ENCODE measurements at regions not wholly inside any gene's neighbourhood (a gene's known extent, or its start where the extent isn't known, plus 50 kb on each side); places are given as distances from the start of the nearest gene placed in this dataset.
"Not testable (repeated sequence)": the region's sequence is repeated elsewhere in the genome, so short reads cannot be mapped to it uniquely, and the experiment has no call there.

DNA sequence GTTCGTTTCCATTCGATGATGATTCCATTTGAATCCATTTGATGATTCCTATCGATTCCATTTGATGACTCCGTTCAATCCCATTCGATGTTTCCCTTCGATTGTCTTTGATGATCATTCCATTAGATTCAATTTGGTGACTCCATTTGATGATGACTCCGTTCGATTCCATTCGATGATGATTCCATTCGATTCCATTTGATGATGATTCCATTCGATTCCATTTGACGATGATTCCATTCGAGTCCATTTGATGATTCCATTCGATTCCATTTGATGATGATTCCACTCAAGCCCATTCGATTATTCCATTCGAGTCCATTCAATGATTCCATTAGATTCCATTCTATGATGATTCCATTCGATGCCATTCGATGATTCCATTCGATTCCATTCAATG is 2730.6 kb downstream of the RPIA start:
- not testable (repeated sequence) for DNase-seq

DNA sequence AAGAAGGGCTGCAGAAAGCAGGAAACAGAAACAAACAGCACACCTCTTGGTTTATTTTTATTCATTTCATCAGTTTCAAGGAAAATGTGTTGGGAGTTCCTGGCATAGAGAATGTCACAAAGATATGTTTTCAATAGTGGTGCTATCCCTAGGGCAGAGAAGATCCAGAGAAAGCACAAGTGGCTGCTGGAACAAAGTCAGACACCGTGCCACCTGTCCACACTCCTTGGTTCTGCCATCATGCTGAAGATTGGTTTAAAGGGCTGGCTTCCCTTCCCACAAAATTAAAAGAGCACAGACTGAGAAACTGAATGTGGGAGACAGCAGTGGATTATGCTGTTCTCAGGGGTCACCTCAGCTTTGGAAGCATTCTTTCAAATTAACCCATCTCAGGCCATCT is 2735.7 kb downstream of the RPIA start:
- DNase-seq: not testable (repeated sequence)

- DNase-seq: not testable (repeated sequence)
These were observed 2750.4 kb downstream of the RPIA start for GRCh38 chr2:91441932-91442245.

DNA sequence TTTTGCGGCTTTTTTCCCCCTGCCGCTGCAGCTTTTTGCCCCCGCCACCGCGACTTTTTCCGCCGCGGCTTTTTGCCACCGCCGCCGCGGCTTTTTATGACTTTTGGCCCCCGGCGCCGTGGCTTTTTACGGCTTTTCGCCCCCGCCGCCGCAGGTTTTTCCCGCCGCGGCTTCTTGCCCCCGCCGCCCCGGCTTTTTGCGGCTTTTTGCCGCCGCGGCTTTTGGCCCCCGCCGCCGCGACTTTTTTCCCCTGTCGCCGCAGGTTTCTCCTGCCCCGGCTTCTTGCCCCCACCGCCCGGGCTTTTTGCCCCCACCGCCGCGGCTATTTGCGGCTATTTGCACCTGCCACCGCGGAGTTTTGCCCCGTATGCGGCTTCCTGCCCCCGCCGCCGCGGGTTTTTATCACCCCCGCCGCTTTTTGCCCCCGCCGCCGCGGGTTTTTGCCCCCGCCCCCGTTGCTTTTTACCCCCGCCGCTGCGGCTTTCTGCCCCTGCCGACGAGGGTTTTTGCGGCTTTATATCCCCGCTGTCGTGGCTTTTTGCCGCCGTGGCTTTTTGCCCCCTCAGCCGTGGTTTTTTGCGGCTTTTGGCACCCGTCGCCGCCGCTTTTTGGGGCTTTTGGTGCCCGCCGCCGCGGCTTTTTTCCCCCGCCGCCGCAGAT is 2750.9 kb downstream of the RPIA start:
- DNase-seq: peak; percentile 3

GRCh38 chr2:91442906-91443729 is 2751.6 kb downstream of the RPIA start:
- DNase-seq: not testable (repeated sequence)

GRCh38 chr2:91443730-91444115 is 2752.2 kb downstream of the RPIA start:
- not testable (repeated sequence) for DNase-seq

DNA sequence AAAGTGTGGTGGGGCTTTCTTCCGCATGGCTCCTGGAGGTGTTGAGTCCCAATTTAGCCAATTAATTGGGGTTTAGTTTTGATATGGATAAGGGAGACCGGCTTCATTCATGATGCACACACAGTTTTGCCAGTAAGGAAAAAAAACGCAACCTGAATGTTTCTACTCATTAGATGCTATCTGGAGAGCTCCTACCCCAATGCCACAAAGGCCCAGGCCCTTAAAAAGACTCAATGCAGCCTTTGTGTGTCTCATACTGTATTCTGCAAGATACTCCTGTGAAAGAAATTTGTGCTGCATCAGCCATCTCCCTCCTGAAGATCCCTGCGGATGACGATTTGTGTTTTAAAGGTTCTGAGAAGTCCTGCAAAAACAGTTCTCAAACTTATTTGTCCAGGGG is 2754.2 kb downstream of the RPIA start:
- DNase-seq: not testable (repeated sequence)

DNA sequence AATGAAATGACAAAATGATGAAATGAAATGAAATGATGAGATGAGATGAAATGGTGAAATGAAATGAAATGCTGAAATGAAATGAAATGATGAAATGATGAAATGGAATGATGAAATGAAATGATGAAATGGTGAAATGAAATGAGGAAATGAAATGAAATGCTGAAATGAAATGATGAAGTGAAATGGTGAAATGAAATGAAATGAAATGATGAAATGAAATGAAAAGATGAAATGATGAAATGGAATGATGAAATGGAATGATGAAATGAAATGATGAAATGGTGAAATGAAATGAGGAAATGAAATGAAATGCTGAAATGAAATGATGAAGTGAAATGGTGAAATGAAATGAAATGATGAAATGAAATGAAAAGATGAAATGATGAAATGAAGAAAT is 2755.0 kb downstream of the RPIA start:
- DNase-seq: not testable (repeated sequence)

DNA sequence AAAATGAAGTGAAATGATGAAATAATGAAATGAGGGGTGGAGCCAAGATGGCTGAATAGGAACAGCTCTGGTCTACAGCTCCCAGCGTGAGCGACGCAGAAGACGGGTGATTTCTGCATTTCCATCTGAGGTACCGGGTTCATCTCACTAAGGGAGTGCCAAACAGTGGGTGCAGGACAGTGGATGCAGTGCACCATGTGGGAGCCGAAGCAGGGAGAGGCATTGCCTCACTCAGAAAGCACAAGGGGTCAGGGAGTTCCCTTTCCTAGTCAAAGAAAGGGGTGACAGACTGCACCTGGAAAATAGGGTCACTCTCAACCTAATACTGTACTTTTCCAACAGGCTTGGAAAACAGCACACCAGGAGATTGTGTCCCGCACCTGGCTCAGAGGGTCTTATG is 2755.4 kb downstream of the RPIA start:
- DNase-seq: not testable (repeated sequence)

DNA sequence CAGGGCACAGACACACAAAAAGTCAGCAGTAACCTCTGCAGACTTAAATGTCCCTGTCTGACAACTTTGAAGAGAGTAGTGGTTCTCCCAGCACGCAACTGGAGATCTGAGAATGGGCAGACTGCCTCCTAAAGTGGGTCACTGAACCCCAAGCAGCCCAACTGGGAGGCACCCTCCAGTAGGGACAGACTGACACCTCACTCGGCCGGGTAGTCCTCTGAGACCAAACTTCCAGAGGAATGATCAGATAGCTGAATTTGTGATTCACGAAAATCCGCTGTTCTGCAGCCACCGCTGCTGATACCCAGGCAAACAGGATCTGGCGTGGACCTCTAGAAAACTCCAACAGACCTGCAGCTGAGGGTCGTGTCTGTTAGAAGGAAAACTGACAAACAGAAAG is 2756.0 kb downstream of the RPIA start:
- DNase-seq: not testable (repeated sequence)

GRCh38 chr2:91462292-91462691 is 2770.8 kb downstream of the RPIA start:
- DNase-seq: not testable (repeated sequence)

GRCh38 chr2:91463007-91463406 is 2771.5 kb downstream of the RPIA start:
- DNase-seq: not testable (repeated sequence)

DNA sequence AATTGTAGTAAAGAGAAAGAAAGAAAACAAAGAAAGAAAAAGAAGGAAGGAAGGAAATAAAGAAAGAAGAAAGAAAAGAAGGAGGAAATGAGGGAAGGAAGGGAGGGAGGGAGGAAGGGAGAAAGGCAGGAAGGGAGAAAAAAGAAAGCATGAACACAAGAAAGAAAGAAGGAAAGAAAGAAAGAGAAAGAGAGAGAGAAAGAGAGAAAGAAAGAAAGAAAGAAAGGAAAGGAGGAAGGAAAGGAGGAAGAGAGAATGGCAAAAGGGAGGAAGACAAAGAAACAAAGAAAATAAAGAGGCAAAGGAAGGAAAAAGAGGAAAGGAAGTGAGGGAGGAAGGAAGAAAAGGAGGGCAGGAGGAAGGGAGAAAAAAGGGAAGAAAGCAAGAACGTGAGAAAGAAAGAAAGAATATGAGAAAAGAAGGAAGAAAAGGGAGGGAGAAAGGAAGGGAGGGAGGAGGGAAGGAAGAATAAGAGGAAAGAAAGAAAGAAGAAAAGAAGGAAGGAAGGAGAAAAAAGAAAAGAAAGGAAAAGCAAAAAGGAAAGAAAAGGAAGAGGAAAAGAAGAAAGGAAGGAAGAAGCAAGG is 2775.4 kb downstream of the RPIA start:
- not testable (repeated sequence) for DNase-seq

- DNase-seq: peak; percentile 5
These were observed 2784.9 kb downstream of the RPIA start for GRCh38 chr2:91476244-91476935.

GRCh38 chr2:91476936-91477246 is 2785.4 kb downstream of the RPIA start:
- DNase-seq: not testable (repeated sequence)

DNA sequence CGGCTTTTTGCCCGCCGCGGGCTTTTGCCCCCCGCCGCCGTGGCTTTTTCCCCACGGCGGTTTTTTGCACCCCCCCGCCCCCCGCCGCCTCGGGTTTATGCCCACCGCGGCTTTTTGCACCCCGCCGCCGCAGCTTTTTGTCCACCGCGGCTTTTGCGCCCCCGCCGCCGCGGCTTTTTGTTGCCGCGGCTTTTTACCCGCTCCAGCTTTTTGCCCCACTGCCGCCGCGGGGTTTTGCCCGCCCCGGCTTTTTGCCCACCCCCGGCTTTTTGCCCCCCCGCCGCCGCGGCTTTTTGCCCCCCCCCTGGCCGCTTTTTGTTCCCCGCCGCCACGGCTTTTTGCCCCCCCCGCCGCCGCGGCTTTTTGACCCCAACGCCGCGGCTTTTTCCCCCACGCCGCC is 2785.8 kb downstream of the RPIA start:
- not testable (repeated sequence) for DNase-seq

GRCh38 chr2:91477731-91478672 is 2786.5 kb downstream of the RPIA start:
- DNase-seq: peak; percentile 39

DNA sequence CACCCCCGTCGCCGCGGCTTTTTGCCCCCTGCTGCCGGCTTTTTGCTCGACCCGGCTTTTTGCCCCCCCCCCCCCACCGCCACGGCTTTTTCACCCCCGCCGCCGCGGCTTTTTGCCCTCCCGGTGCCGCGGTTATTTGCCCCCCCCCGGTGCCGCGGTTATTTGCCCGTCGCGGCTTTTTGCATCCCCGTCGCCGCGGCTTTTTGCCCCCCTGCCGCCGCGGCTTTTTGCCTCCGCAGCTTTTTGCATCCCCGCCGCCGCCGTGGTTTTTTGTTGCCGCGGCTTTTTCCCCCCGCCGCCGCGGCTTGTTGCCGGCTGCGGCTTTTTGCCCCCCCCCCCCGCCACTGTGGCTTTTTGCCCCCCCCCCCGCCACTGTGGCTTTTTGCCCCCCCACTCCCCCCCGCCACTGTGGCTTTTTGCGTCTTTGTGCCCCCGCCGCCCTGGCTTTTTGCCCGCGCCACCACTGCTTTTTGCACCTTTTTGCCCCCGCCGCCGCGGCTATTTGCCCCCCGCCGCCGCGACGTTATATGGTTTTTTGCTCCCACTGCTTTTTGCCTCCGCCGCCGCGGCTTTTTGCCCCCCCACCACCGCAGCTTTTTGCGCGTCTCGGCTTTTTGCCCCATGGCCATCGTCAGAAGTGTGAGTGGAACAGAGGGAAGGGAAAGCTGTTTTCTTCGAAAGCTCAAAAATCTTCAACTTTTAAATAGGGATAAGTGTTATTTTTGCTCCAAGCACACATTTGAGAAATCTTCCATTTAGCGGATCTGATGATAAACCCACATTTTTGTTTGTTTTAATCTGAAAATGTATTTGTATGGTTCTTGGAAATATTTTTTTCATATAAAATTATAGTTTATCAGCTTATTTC is 2787.6 kb downstream of the RPIA start:
- DNase-seq: not testable (repeated sequence)

DNA sequence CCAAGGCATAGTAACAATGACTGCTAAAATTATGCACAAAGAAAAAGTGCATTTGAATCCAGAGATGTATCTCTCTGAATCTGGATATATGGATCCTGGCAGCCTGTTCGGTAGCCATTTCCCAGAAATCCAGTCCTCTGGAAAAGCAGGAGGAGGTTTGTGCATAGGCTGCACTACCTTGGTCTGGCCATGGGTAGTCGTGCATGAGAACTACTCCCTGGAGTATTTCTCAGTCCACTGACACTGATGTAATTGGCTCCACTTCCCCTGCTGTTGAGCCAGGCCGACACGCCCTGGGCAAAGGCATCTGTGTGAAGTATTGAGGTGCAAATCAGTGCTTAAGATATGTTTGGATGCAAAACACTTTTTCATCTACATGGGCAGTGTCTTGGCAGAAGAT is 2793.8 kb downstream of the RPIA start:
- not testable (repeated sequence) for DNase-seq

DNA sequence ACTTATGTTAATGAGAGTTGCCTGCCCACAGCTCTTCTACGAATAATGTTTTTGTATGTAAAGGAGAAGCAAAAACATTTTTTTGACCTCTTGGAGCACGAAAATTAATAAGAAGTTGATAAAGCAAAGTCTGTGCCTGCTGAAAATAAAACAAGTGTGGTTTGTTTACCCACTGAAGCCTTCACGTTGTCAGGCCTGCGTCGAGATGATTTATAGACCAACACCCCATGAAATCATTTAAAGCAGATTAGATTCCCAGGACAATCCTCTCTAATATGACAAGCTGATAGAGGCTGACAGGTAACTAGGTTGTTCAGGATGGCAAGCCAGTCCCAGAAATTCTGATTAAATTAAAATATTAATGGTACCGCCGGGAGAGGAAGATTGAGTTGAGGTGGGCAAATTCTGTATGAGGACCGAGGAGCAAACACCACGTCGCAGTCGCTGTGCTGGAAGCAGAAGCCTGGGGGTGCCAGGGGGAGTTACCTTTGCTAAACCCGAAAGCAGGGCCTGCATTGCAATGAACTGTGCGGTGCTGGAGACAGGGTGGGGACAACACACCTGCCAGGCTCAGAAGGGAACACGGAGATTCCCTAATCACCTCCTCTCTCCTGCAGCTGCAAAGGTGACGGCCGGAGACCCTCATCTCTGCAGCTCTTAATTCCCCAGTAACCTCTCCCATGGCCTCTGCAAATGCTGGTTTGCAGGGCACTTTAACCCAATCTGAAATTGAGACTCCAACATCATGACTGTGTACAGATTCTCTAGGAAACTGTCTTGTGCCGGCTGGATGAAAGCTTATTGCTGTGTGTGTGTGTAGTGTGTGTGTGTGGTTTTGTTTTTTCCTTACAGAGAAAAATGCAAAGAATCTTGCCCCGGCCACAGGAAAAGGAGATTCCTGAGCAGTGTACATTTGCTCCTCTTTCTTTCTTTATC is 2805.9 kb downstream of the RPIA start:
- not testable (repeated sequence) for DNase-seq

Data from hematopoietic multipotent progenitor cell treated with erythropoietin and hydrocortisone succinate and interleukin-3 and kit ligand, for 6 days (in vitro differentiated cells).